ENCODE measurements at regions not wholly inside any gene's neighbourhood (a gene's known extent, or its start where the extent isn't known, plus 50 kb on each side); places are given as distances from the start of the nearest gene placed in this dataset.

- Histone ChIP-seq H3K4ac (ENCODE audit: low read depth, low read length) (no peak overlapping the region), H3K79me1 (ENCODE audit: insufficient read depth, low read depth, low read length, poor library complexity, severe bottlenecking) (no peaks in the 10 kb centered on the region), H2BK15ac (ENCODE audit: low read depth, low read length) (no peak overlapping the region), H3K9ac (ENCODE audit: extremely low read depth, insufficient read length, low read length) (no peak overlapping the region), H3K27ac (ENCODE audit: insufficient read length, low read depth, low read length) (no peak overlapping the region), H2AFZ (ENCODE audit: low read length) (no peak overlapping the region), H2BK20ac (ENCODE audit: low read depth, low read length, poor library complexity, severe bottlenecking) (no peak overlapping the region), H2AK5ac (ENCODE audit: insufficient read length, low read length) (no peak overlapping the region), H3K4me1 (ENCODE audit: insufficient read depth, low read length) (no peaks in the 10 kb centered on the region), H4K8ac (replicated peaks; ENCODE audit: insufficient read length, low read depth, low read length) (no peak overlapping the region), H3K9me3 (ENCODE audit: control insufficient read depth, low read depth, low read length) (no peaks in the 10 kb centered on the region), H3K23me2 (ENCODE audit: insufficient read length, low read depth, low read length, poor library complexity, severe bottlenecking) (no peaks in the 10 kb centered on the region), H4K91ac (ENCODE audit: insufficient read length, low read depth, low read length) (no peak overlapping the region), H3K23ac (ENCODE audit: insufficient read length, low read depth, low read length) (no peak overlapping the region), H3K18ac (ENCODE audit: insufficient read length, low read depth, low read length) (no peak overlapping the region), H4K20me1 (ENCODE audit: control insufficient read depth, insufficient read depth, insufficient read length) (no peaks in the 10 kb centered on the region), H2BK5ac (ENCODE audit: insufficient read length, low read length) (no peak overlapping the region), H4K5ac (ENCODE audit: insufficient read length, low read depth, low read length) (no peak overlapping the region), H2BK120ac (ENCODE audit: low read depth, low read length, poor library complexity, severe bottlenecking) (no peak overlapping the region), H3K79me2 (ENCODE audit: insufficient read depth, low read length) (no peaks in the 10 kb centered on the region), H3K14ac (ENCODE audit: insufficient read depth, low read length) (no peak overlapping the region), H3T11ph (ENCODE audit: low read length) (no peak overlapping the region), H3K27me3 (ENCODE audit: insufficient read depth, low read length) (no peaks in the 10 kb centered on the region), H3K56ac (ENCODE audit: insufficient read length, low read depth, low read length) (no peak overlapping the region), H3K4me2 (ENCODE audit: insufficient read depth, insufficient read length, low read length) (no peak overlapping the region), H2BK12ac (ENCODE audit: insufficient read length, low read depth, low read length) (no peak overlapping the region)
- no peak for DNase-seq
- TF ChIP-seq CTCF (conservative IDR thresholded peaks at IDR 0.05): no peak
- Mint-ChIP-seq H3K36me3 (ENCODE audit: insufficient read depth in 1 of 3, low read depth in 3 of 3) (no peaks in the 10 kb centered on the region), H3K4me3 (no peak overlapping the region), H3K9me3 (no peaks in the 10 kb centered on the region), H3K27me3 (ENCODE audit: low read depth) (no peaks in the 10 kb centered on the region), H3K4me1 (peaks cover 0 to 5% of the 10 kb centered on the region in 2 experiments; a peak in 1 of 4 replicates), H3K27ac (no peak overlapping the region)
- WGBS (ENCODE audit: extremely low coverage, insufficient read length, low lambda C conversion rate): no CpG with 5 or more reads among the region's 2 CpGs
Observed at GRCh38 chr12:39077226-39077625, 171.8 kb upstream of the CPNE8 start.

Measured in H9 (cell line).